NCI-H524 (cell line): ENCODE measurements at regions not wholly inside any gene's neighbourhood (a gene's known extent, or its start where the extent isn't known, plus 50 kb on each side); places are given as distances from the start of the nearest gene placed in this dataset.
A peak's percentile ranks its signal among the peaks of the same experiment; 100 is the strongest.
"Not testable (repeated sequence)": the region's sequence is repeated elsewhere in the genome, so short reads cannot be mapped to it uniquely, and the experiment has no call there.

Experiments used
- DNase-seq, 2 experiments: peaks; one replicate each; lab custom pipeline; 2025; lab: John Stamatoyannopoulos, UW

DNA sequence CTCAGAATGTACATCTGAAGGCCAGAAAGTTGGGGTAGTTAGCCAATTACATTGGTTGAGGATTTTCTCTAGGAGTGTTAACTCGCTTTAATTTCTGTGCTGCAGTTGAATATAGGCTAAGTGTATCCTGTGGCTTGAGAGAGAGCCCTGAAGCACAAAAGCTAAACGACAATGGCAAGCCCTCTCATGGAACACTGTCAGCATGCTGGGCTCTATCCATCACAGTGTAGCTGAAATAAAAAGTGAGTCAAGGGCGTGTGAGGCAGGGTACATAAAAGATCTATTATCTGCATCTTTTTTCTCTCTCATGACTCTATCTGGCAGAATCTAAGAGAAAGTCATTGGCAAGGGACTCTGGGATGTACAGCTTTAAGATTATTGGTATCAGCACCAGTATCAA is 254.2 kb upstream of the GRIA1 start:
- no peak for DNase-seq

DNA sequence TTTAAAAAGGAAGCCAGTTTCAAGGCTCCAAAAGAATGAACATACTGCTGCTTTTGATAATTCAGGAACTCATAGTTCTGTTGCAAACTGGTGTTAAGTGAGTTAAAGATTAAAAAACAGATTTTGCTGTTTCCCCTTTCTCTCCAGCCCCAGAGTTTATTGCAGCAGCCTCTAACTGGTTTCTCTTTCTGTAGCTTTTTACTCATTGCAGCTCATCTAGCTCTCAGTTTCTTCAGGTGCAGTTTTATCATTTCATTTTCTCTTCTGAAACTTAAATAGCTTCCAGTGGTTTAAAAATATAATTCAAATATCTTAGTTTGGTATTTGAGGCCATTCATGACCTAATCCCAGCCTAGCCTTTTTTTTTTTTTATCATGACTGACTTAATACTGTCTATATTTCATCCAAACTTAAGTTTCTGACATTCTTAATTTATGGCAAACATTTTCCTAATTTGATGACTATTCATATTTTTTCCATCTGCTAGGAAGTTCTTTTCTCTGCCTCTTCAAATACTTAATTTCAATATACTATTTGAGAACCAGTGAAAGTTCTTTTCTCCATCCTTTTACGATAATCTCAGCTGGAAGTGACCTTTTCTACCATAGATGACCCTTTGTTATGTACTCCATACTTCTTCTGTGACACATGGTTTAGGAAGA is 252.7 kb upstream of the GRIA1 start:
- no peak for DNase-seq

DNA sequence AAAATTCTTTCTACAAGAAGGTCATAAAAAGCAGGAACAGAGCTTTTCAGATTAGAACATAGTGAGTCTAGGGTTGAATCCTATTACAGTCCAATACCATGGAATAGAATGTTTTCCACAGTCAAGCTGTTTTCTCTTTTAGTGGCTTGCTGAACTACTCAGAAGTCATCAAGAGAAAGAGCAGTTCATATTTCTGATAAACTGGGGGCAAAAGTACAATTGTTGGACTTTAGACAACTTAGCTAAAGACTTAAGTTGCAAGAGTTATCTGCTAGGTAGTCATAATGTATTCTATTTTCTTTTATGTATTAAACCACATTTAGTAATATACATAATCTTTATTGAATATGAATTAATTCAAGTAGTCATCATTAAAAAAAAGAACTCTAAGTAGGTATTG is 233.1 kb upstream of the GRIA1 start:
- no peak for DNase-seq

DNA sequence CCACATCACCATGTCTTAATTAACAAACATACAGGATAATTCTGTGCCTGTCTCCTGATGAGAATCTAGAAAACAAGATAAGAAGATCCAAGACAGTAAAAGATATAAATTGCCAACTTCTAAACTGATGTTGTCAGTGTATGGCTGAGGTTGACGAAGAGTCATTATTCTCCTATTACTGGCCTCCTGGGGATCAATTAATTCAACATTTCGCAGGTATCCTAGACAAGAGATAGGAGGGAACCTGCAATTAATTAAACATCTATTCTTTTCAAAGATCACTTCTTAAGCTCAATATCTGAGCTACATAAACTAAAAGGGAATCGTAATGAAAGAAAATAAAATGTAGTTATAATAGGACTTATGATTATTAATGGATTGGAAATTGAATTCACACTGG is 232.0 kb upstream of the GRIA1 start:
- no peak for DNase-seq

DNA sequence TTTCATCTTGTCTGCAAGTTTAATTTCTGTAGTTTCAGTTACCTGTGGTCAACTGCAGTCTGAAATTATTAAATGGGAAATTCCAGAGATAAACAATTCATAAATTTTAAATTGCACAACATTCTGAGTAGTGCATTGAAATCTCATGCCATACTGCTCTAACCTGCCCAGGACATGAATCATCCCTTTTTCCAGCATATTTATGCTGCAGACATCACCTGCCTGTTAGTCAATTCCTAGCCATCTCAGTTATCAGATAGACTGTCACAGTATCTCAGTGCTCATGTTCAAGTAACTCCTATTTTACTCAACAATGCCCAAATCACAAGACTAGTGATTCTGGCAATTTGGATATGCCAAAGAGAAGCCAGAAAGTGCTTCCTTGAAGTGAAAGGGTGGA is 223.0 kb upstream of the GRIA1 start:
- DNase-seq, result no peak

DNA sequence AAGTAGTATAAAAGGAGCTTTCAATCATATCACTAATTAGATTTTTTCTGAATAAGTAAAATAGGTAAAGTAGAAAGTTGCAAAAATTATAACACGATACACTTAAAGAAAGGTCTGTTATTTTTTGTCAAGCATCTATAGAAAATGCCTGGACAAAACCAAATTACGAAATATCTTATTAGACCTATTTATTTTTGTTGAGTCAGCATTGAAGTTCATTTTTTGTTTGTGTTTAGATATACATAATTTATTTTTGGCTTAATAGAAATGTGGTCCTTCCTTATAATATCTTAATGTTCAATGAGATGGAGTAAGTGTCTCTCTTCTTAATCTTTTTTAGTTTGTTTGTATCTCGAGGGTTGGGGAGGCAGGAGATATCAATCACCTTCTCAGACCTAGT is 214.8 kb upstream of the GRIA1 start:
- no peak for DNase-seq

DNA sequence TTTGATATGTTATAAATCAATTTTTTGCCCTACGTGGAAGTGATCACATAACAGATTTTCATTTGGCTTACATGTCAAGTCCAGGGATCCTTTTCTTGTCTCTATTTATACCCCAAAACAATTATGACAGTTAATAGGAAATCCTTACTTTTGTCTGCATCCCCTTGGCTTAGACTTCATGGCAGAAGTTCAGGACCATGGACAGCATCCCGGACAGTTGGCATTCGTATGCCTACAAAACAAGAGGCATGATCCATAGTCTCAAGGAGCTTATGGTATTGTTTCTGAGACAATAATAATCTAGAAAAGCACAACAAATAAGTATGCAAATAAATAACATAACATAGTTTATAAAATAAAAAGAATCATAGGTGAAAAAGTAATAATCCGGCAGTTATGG is 214.3 kb upstream of the GRIA1 start:
- no peak for DNase-seq

DNA sequence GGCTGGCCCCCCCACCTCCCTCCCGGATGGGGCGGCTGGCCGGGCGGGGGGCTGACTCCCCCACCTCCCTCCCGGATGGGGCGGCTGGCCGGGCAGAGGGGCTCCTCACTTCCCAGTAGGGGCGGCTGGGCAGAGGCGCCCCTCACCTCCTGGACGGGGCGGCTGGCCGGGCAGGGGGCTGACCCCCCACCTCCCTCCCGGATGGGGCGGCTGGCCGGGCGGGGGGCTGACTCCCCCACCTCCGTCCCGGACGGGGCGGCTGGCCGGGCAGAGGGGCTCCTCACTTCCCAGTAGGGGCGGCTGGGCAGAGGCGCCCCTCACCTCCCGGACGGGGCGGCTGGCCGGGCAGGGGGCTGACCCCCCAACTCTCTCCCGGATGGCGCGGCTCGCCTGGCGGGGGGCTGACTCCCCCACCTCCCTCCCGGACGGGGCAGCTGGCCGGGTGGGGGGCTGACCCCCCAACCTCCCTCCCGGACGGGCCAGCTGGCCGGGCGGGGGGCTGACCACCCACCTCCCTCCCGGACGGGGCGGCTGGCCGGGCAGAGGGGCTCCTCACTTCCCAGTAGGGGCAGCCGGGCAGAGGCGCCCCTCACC is 194.1 kb upstream of the GRIA1 start:
- not testable (repeated sequence) for DNase-seq

DNA sequence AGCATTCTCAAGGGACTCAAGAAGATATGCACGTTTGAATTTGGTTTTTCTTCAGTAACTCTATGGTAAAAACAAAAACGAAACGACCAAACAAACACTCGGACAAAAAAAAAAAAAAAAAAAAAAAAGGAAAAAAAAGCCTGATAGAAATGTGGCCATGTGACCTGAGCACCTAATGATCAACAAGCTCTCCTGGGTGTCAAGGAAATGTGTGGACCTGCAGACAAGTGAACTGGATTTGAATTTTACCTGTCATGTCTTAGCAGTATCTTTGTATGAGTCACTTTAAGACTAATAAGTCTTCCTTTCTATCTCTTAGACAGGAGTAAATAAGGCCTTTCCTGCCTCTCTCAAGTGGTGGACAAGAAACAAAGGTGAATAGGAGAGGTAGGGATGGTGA is 190.6 kb upstream of the GRIA1 start:
- DNase-seq, result no peak

DNA sequence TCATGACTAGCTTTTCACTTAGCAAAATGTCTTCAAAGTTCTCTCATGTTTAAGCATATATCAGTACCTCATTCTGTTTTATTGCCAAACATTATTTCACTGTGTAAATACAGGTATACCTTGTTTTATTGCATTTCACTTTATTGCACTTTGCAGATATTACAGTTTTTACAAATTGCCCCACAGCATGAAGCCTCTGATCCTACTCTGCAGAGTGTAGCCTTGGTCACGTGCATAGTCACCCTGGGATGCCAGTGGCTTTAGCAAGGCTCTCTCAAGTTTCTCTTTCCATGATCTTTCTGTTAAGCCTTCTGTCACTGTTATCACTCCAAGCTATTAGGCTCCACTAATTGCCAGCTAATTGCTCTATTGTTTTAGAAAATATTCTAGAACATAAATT is 182.2 kb upstream of the GRIA1 start:
- peak in 1 of 2 experiments; percentile 29 for DNase-seq

DNA sequence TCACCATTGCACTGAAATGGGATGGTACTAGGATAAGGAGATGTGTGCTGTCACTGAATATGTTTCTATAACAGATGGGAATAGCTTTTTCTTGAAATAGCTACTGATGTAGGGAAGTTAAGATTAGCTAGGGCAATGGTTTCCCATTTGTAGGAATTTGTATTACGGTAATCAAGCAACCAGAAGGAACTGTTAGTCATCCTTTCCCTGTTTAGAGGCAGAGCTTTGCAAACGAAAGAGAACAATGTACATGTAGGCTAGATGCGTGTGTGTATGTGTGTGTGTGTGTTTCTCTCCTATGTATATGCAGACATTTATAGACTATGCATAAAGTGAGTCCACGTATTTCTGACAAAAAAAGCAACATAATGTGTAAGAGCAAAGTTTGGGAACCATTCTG is 171.9 kb upstream of the GRIA1 start:
- no peak for DNase-seq

DNA sequence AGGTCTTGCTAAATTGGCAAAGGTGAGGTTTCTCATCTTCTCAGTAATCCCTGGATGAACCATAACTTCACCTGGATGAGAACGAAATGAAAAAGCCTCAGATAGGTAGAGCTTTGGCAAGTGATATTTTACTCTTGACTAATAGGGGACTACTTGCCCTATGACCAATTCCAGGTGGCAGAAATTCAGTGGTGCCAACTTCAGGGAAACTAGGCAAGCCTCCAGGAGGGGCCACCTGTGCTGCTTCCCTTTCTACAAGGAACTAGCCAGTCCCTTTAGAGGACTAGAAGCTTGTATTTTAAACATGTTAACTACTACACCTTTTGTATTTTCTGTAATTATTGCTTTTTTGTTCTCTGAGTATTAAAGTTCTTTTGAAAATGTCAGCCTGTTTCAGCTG is 169.0 kb upstream of the GRIA1 start:
- no peak for DNase-seq

DNA sequence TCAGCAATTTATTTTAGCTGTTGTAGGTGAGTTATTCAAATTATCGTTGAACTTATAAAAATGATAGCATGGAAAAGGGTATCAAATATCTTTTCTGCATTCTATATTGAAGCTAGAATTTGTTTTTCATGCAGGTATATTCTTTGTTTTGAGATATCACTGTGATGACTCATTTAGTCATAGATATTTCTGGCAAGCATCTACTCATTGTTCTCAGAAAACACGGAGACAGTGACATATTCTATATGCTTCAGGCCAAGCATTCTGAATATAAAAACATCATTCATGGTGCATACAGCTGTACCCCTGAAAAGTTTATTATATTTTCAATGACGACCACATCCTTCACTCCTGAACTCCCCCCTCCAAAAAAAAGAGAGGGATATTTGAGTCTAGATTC is 150.3 kb upstream of the GRIA1 start:
- DNase-seq, result no peak

DNA sequence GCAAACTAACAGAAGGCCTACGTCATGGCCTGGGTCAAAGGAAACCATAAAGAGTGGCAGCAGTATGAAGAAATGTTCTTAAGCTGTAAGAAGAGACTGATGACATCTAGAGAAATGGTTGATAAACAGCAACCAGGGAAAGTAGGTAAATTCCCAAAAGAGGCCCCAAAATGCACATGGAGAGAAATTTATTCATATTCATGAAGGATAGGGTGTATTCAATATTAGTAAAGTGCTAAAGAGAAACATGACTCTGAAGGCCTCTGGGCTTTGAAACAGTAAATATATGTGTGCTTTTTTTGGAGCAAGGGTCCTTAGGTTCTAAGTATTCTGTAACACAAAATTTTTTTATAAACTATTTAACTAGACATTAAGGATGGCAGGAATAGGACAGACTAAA is 149.7 kb upstream of the GRIA1 start:
- no peak for DNase-seq

DNA sequence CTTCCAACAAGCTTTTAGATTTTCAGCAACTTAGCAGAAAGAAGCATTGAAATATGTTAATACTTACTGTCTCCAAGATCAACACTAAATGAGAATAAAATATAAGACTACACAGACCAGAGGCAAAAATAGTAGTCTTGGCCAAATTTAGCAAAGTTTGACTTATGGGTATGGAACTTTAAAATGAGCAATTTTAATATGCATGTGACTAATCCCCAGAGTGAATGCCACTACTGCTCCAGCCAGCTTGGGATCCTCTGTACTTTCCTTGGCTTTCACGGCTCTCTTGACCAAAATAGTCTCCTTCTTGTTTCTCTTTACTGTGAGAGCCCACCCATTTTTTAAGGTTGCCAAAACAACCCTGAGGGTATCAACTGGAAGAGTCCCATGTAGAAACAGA is 148.0 kb upstream of the GRIA1 start:
- no peak for DNase-seq

DNA sequence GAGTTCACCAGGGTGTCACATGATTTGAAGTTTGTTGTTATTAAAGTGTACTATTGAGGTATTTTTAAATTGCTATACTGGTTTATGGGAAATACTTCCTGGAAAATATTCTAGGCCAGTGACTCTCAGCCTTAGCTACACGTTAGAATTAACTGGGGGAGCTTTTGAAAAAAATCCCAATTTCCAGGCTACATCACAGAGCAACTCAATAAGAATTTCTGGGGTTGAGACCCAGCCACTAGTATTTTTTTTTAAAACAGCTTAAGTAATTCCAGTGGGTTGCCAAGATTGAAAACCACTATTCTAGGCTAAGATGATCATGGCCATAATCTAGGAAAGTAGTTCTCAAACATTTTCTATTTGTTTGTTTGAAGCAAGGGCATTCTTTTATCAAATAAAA is 142.9 kb upstream of the GRIA1 start:
- no peak for DNase-seq

DNA sequence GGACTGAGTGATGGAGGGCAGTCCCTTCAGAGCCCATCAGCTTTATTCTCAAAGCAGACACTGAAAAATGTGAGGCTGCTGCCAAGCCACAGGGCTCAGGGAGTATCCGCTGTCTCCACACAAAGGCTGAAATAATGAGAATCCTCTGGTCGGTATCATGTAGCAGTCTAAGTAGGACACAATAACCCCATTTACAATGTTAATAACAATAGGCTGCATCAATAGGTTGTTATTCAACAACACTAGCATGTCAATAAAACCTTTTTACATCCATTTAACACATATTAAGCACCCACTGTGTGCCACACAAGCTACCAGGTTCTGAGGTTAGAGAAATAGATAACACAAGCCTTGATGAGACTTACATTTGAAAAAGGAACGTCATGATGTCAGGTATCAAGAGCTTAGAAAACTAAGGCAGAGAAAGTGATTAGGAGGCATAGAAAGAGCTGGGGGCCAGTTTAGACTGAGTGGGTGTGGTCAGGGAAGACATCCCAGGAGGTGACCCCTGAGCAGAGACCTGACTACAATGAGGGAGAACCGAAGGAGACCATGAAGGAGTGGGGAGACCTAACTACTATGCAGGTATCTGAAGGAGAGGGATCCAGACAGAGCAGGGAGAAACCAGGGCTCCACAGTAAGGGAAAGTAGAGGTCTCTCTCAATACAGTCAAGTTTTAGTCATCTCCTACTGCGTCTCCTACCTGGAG is 140.1 kb upstream of the GRIA1 start:
- DNase-seq, result no peak

DNA sequence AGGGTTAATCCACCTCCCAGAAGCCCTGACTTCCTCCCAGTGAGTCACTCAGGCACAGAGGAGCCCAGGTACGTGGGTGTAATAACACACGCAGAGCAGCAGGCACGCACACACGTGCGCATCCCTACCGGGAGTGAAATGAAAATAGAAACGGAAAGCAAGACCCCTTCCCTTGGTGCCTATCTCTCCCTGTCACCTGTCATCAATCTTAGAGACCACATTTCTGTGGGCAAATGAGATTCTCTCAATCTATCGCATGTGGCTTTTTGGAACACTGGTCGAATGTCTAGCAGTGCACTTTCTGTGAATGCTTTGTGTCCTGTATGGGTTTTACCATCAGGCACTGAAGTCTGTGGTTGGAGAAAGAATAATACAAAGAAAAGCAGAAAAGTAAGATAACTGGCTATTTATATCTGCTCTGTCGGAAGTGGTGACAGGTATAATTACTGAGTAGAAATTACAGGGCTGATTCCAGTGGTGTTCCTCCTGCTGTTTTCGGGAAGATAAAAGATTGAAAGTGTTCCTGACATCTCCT is 137.7 kb upstream of the GRIA1 start:
- DNase-seq, result no peak

DNA sequence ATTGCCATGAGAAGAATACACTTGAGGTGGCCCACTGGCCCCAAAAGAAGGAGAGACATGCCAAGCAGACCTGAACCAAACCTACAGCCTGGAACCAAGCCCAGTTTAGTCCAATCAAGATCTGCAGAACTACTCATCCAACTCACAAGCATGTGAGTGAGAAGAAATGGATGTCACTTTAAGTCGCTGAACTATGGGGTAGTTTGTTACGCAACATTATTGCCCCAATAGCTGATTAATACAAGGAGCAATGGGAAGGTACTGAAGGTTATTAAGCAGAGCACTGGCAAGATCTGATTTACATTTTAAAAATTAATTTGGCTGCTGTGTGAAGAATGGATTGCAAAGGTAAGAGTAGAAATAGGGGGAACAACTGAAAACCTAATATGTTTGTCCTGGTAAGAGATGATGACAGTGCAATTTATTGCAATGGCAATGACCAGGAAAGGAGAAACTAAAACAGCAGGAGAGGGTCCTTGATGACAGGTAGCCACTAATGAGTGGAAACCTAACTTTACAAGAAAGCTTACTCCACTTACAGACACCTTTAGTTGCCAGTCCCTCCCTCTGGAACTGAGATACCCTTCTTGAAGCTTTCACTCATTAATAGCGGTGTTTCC is 132.9 kb upstream of the GRIA1 start:
- DNase-seq, result no peak

DNA sequence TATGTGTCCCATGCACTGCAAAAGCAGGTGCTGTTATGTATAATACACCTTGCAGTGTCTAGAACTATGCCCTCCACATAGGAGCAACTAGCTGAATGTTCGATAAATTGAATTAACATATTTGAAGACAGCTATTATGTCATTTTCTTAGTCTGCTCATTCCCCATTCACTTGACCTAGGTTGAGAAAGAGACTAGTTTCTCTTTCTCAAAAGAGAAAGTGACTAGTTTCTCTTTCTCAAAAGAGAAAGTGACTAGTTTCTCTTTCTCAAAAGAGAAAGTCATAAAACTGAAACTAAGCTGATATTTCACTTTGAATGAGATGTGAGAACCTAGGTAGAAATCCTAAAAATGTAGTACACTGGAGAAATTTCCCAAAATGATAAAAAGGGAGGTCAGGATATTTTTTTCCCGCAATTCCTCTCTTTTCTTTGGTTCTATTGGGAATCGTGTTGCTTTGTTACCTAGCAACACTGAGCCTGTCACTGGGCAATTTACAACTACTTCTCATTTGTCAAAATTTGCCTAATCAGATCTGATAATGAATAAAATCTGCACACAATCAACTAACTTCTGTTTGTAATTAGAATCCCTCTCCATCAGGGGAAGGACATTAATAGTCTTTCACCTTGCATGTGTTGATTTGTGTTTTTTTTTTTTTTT is 132.0 kb upstream of the GRIA1 start:
- no peak for DNase-seq

DNA sequence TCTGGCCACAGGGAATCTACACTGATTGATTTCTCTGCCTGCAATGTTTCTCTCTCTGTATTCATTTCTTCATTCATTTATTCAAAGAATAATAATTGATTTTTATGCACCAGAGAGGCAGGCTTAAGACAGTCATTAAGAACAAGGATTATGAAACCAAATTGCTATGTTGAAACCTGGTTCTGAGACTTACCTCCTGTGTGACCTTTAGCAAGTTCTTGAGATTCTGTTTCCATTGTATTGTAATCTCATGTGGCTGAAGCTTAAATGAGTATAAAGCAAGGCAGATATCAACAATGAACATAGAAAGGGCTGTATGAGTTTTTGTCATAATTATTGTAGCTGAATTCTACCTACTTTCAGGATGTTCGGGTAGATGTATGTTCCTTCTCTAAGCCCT is 129.6 kb upstream of the GRIA1 start:
- DNase-seq, result no peak

DNA sequence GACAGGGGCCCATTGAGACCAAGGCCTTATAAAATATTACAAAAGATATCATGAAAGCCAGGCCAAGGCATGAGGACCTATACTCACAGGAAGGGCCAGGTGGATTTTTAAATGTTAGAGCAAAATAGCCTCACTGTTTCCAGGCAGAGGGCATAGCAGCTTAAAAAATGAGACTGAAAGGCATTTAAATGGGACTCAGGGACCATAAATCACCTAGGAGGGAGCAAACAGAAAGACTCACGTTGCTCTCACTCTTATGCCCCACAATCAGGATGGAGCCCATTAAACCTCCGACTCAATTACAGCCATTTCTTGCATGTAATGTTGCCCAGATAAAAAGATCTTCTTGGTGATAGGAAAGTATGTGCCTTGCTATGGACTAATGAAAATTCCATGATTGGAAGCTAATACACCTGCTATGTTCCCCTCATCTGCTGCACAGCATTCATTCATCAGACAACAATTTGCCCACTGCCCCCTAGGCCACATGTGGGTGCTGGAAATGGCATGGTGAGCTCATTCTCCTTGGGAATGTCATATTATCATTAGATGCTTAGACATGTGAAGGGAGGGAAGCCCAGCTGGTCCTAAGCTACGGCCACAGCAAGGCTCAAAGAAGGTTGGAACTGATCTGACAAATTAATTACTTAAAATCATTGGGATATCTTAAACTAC is 128.6 kb upstream of the GRIA1 start:
- DNase-seq, result no peak
